ENCODE measurements at regions not wholly inside any gene's neighbourhood (a gene's known extent, or its start where the extent isn't known, plus 50 kb on each side); places are given as distances from the start of the nearest gene placed in this dataset.

GRCh38 chr4:136000246-136000645, 1532.0 kb downstream of the PCDH18 start:
- no peak overlapping the region for H3K4me3 ChIP-seq (ENCODE audit: low read depth, low read length)
- no peak for DNase-seq (ENCODE audit: low read depth)
- no peak for TF ChIP-seq CTCF (IDR thresholded peaks at IDR 0.05; ENCODE audit: insufficient read depth, low read depth, low read length, missing control alignments)

- no peak for TF ChIP-seq CTCF (IDR thresholded peaks at IDR 0.05; ENCODE audit: insufficient read depth, low read depth, low read length, missing control alignments)
- DNase-seq (ENCODE audit: low read depth): no peak
- no peak overlapping the region for H3K4me3 ChIP-seq (ENCODE audit: low read depth, low read length)
Measured at GRCh38 chr4:135994360-135994759, 1537.9 kb downstream of the PCDH18 start.

- DNase-seq (ENCODE audit: low read depth): no peak
- no peak overlapping the region for H3K4me3 ChIP-seq (ENCODE audit: low read depth, low read length)
- TF ChIP-seq CTCF (IDR thresholded peaks at IDR 0.05; ENCODE audit: insufficient read depth, low read depth, low read length, missing control alignments): no peak
Measured at GRCh38 chr4:135976860-135977259, 1555.4 kb downstream of the PCDH18 start.

- DNase-seq (ENCODE audit: low read depth): no peak
- no peak for TF ChIP-seq CTCF (IDR thresholded peaks at IDR 0.05; ENCODE audit: insufficient read depth, low read depth, low read length, missing control alignments)
- H3K4me3 ChIP-seq (ENCODE audit: low read depth, low read length): no peak overlapping the region
Measured at GRCh38 chr4:135966936-135967335, 1565.4 kb downstream of the PCDH18 start.

GRCh38 chr4:135963009-135963408, 1569.3 kb downstream of the PCDH18 start:
- TF ChIP-seq CTCF (IDR thresholded peaks at IDR 0.05; ENCODE audit: insufficient read depth, low read depth, low read length, missing control alignments): no peak
- no peak overlapping the region for H3K4me3 ChIP-seq (ENCODE audit: low read depth, low read length)
- DNase-seq (ENCODE audit: low read depth): no peak

- TF ChIP-seq CTCF (IDR thresholded peaks at IDR 0.05; ENCODE audit: insufficient read depth, low read depth, low read length, missing control alignments): no peak
Measured at GRCh38 chr4:135949931-135950330, 1582.4 kb downstream of the PCDH18 start.

GRCh38 chr4:135948797-135949196, 1583.5 kb downstream of the PCDH18 start:
- H3K4me3 ChIP-seq (ENCODE audit: low read depth, low read length): no peak overlapping the region
- DNase-seq (ENCODE audit: low read depth): no peak
- no peak for TF ChIP-seq CTCF (IDR thresholded peaks at IDR 0.05; ENCODE audit: insufficient read depth, low read depth, low read length, missing control alignments)

More at GRCh38 chr4:135949931-135950330, 1582.4 kb downstream of the PCDH18 start:
- DNase-seq (ENCODE audit: low read depth): no peak
- no peak overlapping the region for H3K4me3 ChIP-seq (ENCODE audit: low read depth, low read length)
